IMR-90 (cell line): ENCODE measurements at regions not wholly inside any gene's neighbourhood (a gene's known extent, or its start where the extent isn't known, plus 50 kb on each side); places are given as distances from the start of the nearest gene placed in this dataset.

ENCODE experiments used
- ATAC-seq: fragments of 200-7000 bp; cut with Tn5 transposase; 2 replicates; pipeline ENCODE4 v1.9.1; 2020; ENCODE audit warnings: low read depth, mild to moderate bottlenecking, moderate library complexity
- BruUV-seq: library from RNA; stranded (reverse); fragments of 400-500 nt; replicated peaks from 2 replicates; lab custom pipeline; 2021; lab: Mats Ljungman, UMichigan
- CTCF ChIA-PET: fragments of 300-600 bp; formaldehyde crosslinking; extraction: SDS; loops from one replicate; lab custom pipeline; 2021; ENCODE audit warnings: antibody characterized with exemption; lab: Yijun Ruan, JAX
- POLR2A ChIA-PET: fragments of 300-600 bp; sonication (Branson Sonifier 250); formaldehyde crosslinking; loops from one replicate; lab custom pipeline; 2022; ENCODE audit warnings: antibody characterized with exemption; ENCODE audit not compliant: unreplicated experiment; lab: Charles Lee
- DNase-seq: peaks from one replicate; pipeline ENCODE4 v3.0.0; 2013
- H2AFZ ChIP-seq: replicated peaks from 2 replicates; pipeline ENCODE3; 2013; ENCODE audit warnings: low read length, mild to moderate bottlenecking; ENCODE audit not compliant: poor library complexity
- H2AK5ac ChIP-seq: 2 replicates; pipeline ENCODE4 v1.6.1; 2013; ENCODE audit warnings: low read depth, low read length, inconsistent platforms
- H2AK9ac ChIP-seq: replicated peaks from 2 replicates; pipeline ENCODE3; 2013; ENCODE audit warnings: mild to moderate bottlenecking, low read depth, low read length, moderate library complexity; ENCODE audit not compliant: poor library complexity
- H2BK120ac ChIP-seq: 2 replicates; pipeline ENCODE4 v1.6.1; 2013; ENCODE audit warnings: low read depth, low read length, inconsistent platforms
- H2BK15ac ChIP-seq: 3 replicates; pipeline ENCODE4 v1.6.1; 2013; ENCODE audit warnings: low read depth, low read length, inconsistent platforms
- H2BK20ac ChIP-seq: 2 replicates; pipeline ENCODE4 v1.6.1; 2013; ENCODE audit warnings: low read depth, mild to moderate bottlenecking, inconsistent platforms, low read length, moderate library complexity
- H2BK5ac ChIP-seq: 2 replicates; pipeline ENCODE4 v1.6.1; 2013; ENCODE audit warnings: mild to moderate bottlenecking, low read depth, low read length, inconsistent platforms; ENCODE audit not compliant: poor library complexity, severe bottlenecking
- H3K14ac ChIP-seq: replicated peaks from 2 replicates; pipeline ENCODE4 v1.6.1; 2013; ENCODE audit warnings: low read depth, low read length, inconsistent platforms
- H3K18ac ChIP-seq: 2 replicates; pipeline ENCODE4 v1.6.1; 2013; ENCODE audit warnings: low read depth, low read length, control low read depth
- H3K23ac ChIP-seq: 2 replicates; pipeline ENCODE4 v1.6.1; 2013; ENCODE audit warnings: low read depth, low read length, inconsistent platforms
- H3K27ac ChIP-seq: 2 replicates; pipeline ENCODE4 v1.5.1; 2013; ENCODE audit warnings: mild to moderate bottlenecking, control low read depth, low read length; ENCODE audit not compliant: insufficient read depth
- H3K27me3 ChIP-seq: 2 replicates; pipeline ENCODE4 v1.6.1; 2013; ENCODE audit warnings: low read length; ENCODE audit not compliant: control insufficient read depth, insufficient read depth
- H3K36me3 ChIP-seq: 2 replicates; pipeline ENCODE4 v1.6.1; 2013; ENCODE audit warnings: low read length, mixed read lengths; ENCODE audit not compliant: control insufficient read depth, insufficient read depth
- H3K4ac ChIP-seq: 2 replicates; pipeline ENCODE4 v1.6.1; 2013; ENCODE audit warnings: low read depth, low read length, inconsistent platforms
- H3K4me1 ChIP-seq: 2 replicates; pipeline ENCODE4 v1.6.1; 2013; ENCODE audit warnings: low read length, mixed read lengths; ENCODE audit not compliant: control insufficient read depth, insufficient read depth
- H3K4me2 ChIP-seq: 2 replicates; pipeline ENCODE4 v1.6.1; 2013; ENCODE audit warnings: low read depth, mild to moderate bottlenecking, control low read depth, low read length, moderate library complexity
- H3K4me3 ChIP-seq: 2 replicates; pipeline ENCODE4 v1.5.1; 2013; ENCODE audit warnings: low read depth, mild to moderate bottlenecking, control low read depth, low read length, moderate library complexity; ENCODE audit not compliant: insufficient read depth
- H3K56ac ChIP-seq: 2 replicates; pipeline ENCODE4 v1.6.1; 2013; ENCODE audit warnings: low read length, inconsistent platforms; ENCODE audit not compliant: insufficient read depth; ENCODE audit errors: extremely low read depth
- H3K79me1 ChIP-seq, 2 experiments: 2 replicates each; pipeline ENCODE4 v1.6.1; 2013; ENCODE audit warnings: low read length in 2 of 2, inconsistent platforms in 1 of 2, low read depth in 1 of 2
- H3K9ac ChIP-seq: 2 replicates; pipeline ENCODE4 v1.6.1; 2013; ENCODE audit warnings: low read depth, low read length, control low read depth
- H3K9me1 ChIP-seq: 2 replicates; pipeline ENCODE4 v1.6.1; 2013; ENCODE audit warnings: low read length, inconsistent platforms; ENCODE audit not compliant: insufficient read depth
- H3K9me3 ChIP-seq: 2 replicates; pipeline ENCODE4 v1.6.1; 2013; ENCODE audit warnings: low read length; ENCODE audit not compliant: control insufficient read depth, insufficient read depth
- H4K20me1 ChIP-seq: 2 replicates; pipeline ENCODE4 v1.6.1; 2013; ENCODE audit warnings: low read length, inconsistent platforms; ENCODE audit not compliant: insufficient read depth
- H4K5ac ChIP-seq: 2 replicates; pipeline ENCODE4 v1.6.1; 2013; ENCODE audit warnings: mild to moderate bottlenecking, low read depth, low read length, control low read depth
- H4K8ac ChIP-seq, 2 experiments: 2 replicates each; pipeline ENCODE4 v1.6.1; 2013; ENCODE audit warnings: low read depth in 2 of 2, low read length in 2 of 2, control low read depth in 1 of 2, inconsistent platforms in 1 of 2
- H4K91ac ChIP-seq: 2 replicates; pipeline ENCODE4 v1.6.1; 2013; ENCODE audit warnings: low read depth, low read length, inconsistent platforms; ENCODE audit not compliant: insufficient read depth
- BHLHE40 ChIP-seq: fragments of 150-350 bp; IDR thresholded peaks from 2 replicates; pipeline ENCODE4 v1.6.1; 2016; ENCODE audit warnings: mild to moderate bottlenecking, low read depth, low read length
- CTCF ChIP-seq: conservative IDR thresholded peaks from 2 replicates; pipeline ENCODE4 v1.5.1; 2012; ENCODE audit warnings: mild to moderate bottlenecking, low read depth, low read length, improper control_type of control experiment
- RFX5 ChIP-seq: IDR thresholded peaks from 2 replicates; pipeline ENCODE4 v1.8.0; 2012; ENCODE audit warnings: low read depth, mild to moderate bottlenecking, low read length, moderate library complexity
- WGBS, 2 experiments: methylation state at CpG; one replicate each; pipeline versions ENCODE4 v1.1.5 to v1.1.7; 2013; ENCODE audit warnings: missing lambda C conversion rate in 2 of 2; ENCODE audit not compliant: insufficient read length in 1 of 2; ENCODE audit errors: extremely low coverage in 2 of 2; 5-methylcytosine and 5-hydroxymethylcytosine counted together
- dilution Hi-C: fragments of 300-500 bp; cut with HindIII; formaldehyde crosslinking; loops from one replicate; pipeline ENCODE4 v1.14.3; 2018; ENCODE audit warnings: low sequenced_read_pairs; ENCODE audit not compliant: unreplicated experiment
- in situ Hi-C: fragments of 300-500 bp; cut with MboI; formaldehyde crosslinking; loops from 3 replicates; pipeline ENCODE4 v1.14.3; 2019; ENCODE audit warnings: low sequenced_read_pairs, inconsistent platforms, mixed read lengths
- intact Hi-C: fragments of 100-400 bp; cut with micrococcal nuclease; formaldehyde crosslinking; loops from 2 replicates; pipeline ENCODE4 v1.10.0; 2022

- WGBS, 2 experiments, result no CpG with 5 or more reads among the region's 4 CpGs
Measured at GRCh38 chr14:34106310-34106709, 155.4 kb upstream of the EGLN3 start.

More at GRCh38 chr14:34106310-34106709, 155.4 kb upstream of the EGLN3 start:
- POLR2A ChIA-PET, result no interaction called here
- Histone ChIP-seq H3K4ac (no peak overlapping the region), H3K23ac (no peak overlapping the region), H3K14ac (no peak overlapping the region), H3K27me3 (peaks cover 6% of the 10 kb centered on the region; the same call in 1 of the 2 replicates), H3K79me1 (no peaks in the 10 kb centered on the region), H2AFZ (no peak overlapping the region), H2BK15ac (no peak overlapping the region), H4K20me1 (no peaks in the 10 kb centered on the region), H3K56ac (no peak overlapping the region), H3K9me1 (no peaks in the 10 kb centered on the region), H2BK5ac (no peak overlapping the region), H3K18ac (no peak overlapping the region), H4K91ac (no peak overlapping the region), H4K5ac (no peak overlapping the region), H3K9ac (no peak overlapping the region), H4K8ac (no peak overlapping the region), H3K27ac (no peak overlapping the region), H3K4me1 (no peaks in the 10 kb centered on the region), H3K9me3 (no peaks in the 10 kb centered on the region), H2AK9ac (no peak overlapping the region), H2BK120ac (no peak overlapping the region), H3K4me2 (no peak overlapping the region), H2AK5ac (no peak overlapping the region), H3K36me3 (no peaks in the 10 kb centered on the region), H2BK20ac (no peak overlapping the region), H3K4me3 (no peak overlapping the region)
- in situ Hi-C loops (no loop called here), intact Hi-C loops (no loop called here), dilution Hi-C loops (no loop called here)
- no peak for TF ChIP-seq RFX5
- TF ChIP-seq CTCF, result no peak
- no peak for TF ChIP-seq BHLHE40
- CTCF ChIA-PET, result no interaction called here
- ATAC-seq (no peak), DNase-seq (no peak)
- no TSS peak for BruUV-seq
